Mesendoderm (in vitro differentiated cells): ENCODE measurements at regions not wholly inside any gene's neighbourhood (a gene's known extent, or its start where the extent isn't known, plus 50 kb on each side); places are given as distances from the start of the nearest gene placed in this dataset.

Source experiments
- DNase-seq: peaks from one replicate; pipeline ENCODE4 v3.0.0; 2013
- H2AK5ac ChIP-seq: 2 replicates; pipeline ENCODE4 v1.6.1; 2013; ENCODE audit warnings: low read length, inconsistent platforms
- H2BK120ac ChIP-seq: 2 replicates; pipeline ENCODE4 v1.6.1; 2013; ENCODE audit warnings: low read depth, mild to moderate bottlenecking, low read length, moderate library complexity, mixed read lengths
- H2BK15ac ChIP-seq: replicated peaks from 2 replicates; pipeline ENCODE4 v1.6.1; 2013; ENCODE audit warnings: low read depth, mild to moderate bottlenecking, moderate library complexity
- H2BK5ac ChIP-seq: 2 replicates; pipeline ENCODE4 v1.6.1; 2013; ENCODE audit warnings: low read length, inconsistent platforms
- H3K18ac ChIP-seq: 2 replicates; pipeline ENCODE4 v1.6.1; 2013; ENCODE audit warnings: mild to moderate bottlenecking, low read length, mixed read lengths
- H3K23ac ChIP-seq: one replicate; pipeline ENCODE4 v1.6.1; 2013; ENCODE audit warnings: low read length
- H3K27ac ChIP-seq: 2 replicates; pipeline ENCODE4 v1.5.1; 2013; ENCODE audit warnings: low read depth, mild to moderate bottlenecking, inconsistent platforms, low read length, moderate library complexity
- H3K27me3 ChIP-seq: 2 replicates; pipeline ENCODE4 v1.6.1; 2013; ENCODE audit warnings: low read length, control low read depth, mild to moderate bottlenecking, inconsistent platforms; ENCODE audit not compliant: insufficient read depth, poor library complexity
- H3K36me3 ChIP-seq: 2 replicates; pipeline ENCODE4 v1.6.1; 2013; ENCODE audit warnings: low read length, inconsistent platforms; ENCODE audit not compliant: control insufficient read depth, insufficient read depth
- H3K4ac ChIP-seq: one replicate; pipeline ENCODE4 v1.6.1; 2013; ENCODE audit warnings: low read depth, mild to moderate bottlenecking, low read length, moderate library complexity
- H3K4me1 ChIP-seq: 2 replicates; pipeline ENCODE4 v1.6.1; 2013; ENCODE audit warnings: low read depth, low read length, inconsistent platforms; ENCODE audit not compliant: control insufficient read depth
- H3K4me2 ChIP-seq: 2 replicates; pipeline ENCODE4 v1.6.1; 2013; ENCODE audit warnings: low read length
- H3K4me3 ChIP-seq: 2 replicates; pipeline ENCODE4 v1.5.1; 2013; ENCODE audit warnings: mild to moderate bottlenecking, low read length
- H3K56ac ChIP-seq: one replicate; pipeline ENCODE4 v1.6.1; 2013; ENCODE audit warnings: low read length
- H3K79me1 ChIP-seq: 2 replicates; pipeline ENCODE4 v1.6.1; 2013; ENCODE audit warnings: low read length, inconsistent platforms
- H3K79me2 ChIP-seq: 2 replicates; pipeline ENCODE4 v1.6.1; 2013; ENCODE audit warnings: mild to moderate bottlenecking, low read length; ENCODE audit not compliant: control insufficient read depth, insufficient read depth
- H3K9ac ChIP-seq: 2 replicates; pipeline ENCODE4 v1.6.1; 2013; ENCODE audit warnings: low read length, inconsistent platforms
- H4K5ac ChIP-seq: one replicate; pipeline ENCODE4 v1.6.1; 2013; ENCODE audit warnings: low read length
- H4K8ac ChIP-seq: one replicate; pipeline ENCODE4 v1.6.1; 2013; ENCODE audit warnings: low read depth, mild to moderate bottlenecking, control low read depth, low read length, moderate library complexity
- WGBS: extraction: QIAGEN DNeasy Blood & Tissue Kit; methylation state at CpG from one replicate; pipeline ENCODE4 v1.1.7; 2013; ENCODE audit warnings: low lambda C conversion rate, missing lambda C conversion rate; ENCODE audit not compliant: insufficient coverage; ENCODE audit errors: extremely low coverage; 5-methylcytosine and 5-hydroxymethylcytosine counted together

GRCh38 chr7:119664601-119665000 lies 608.4 kb upstream of the KCND2 start:
- Histone ChIP-seq H2BK15ac (no peak overlapping the region), H3K18ac (no peak overlapping the region), H3K4me2 (no peak overlapping the region), H3K23ac (no peak overlapping the region), H3K79me2 (no peaks in the 10 kb centered on the region), H2BK5ac (no peak overlapping the region), H3K9ac (no peak overlapping the region), H3K27ac (no peak overlapping the region), H3K4me3 (no peak overlapping the region), H3K56ac (no peak overlapping the region), H3K79me1 (no peaks in the 10 kb centered on the region), H3K4me1 (no peaks in the 10 kb centered on the region), H2BK120ac (no peak overlapping the region), H3K36me3 (no peaks in the 10 kb centered on the region), H2AK5ac (no peak overlapping the region), H3K27me3 (no peaks in the 10 kb centered on the region), H4K5ac (no peak overlapping the region), H4K8ac (no peak overlapping the region), H3K4ac (no peak overlapping the region)
- no CpG with 5 or more reads among the region's 1 CpG for WGBS
- DNase-seq, result peak; percentile 9

- Histone ChIP-seq H3K4me1 (no peaks in the 10 kb centered on the region), H3K27me3 (no peaks in the 10 kb centered on the region), H3K4me2 (no peak overlapping the region), H3K4ac (no peak overlapping the region), H3K18ac (no peak overlapping the region), H3K27ac (no peak overlapping the region), H2BK5ac (no peak overlapping the region), H3K36me3 (no peaks in the 10 kb centered on the region), H3K9ac (no peak overlapping the region), H3K79me2 (no peaks in the 10 kb centered on the region), H4K5ac (no peak overlapping the region), H2BK120ac (no peak overlapping the region), H2BK15ac (no peak overlapping the region), H3K4me3 (no peak overlapping the region), H3K79me1 (no peaks in the 10 kb centered on the region), H2AK5ac (no peak overlapping the region), H3K56ac (no peak overlapping the region), H3K23ac (no peak overlapping the region), H4K8ac (no peak overlapping the region)
- no peak for DNase-seq
Observed at GRCh38 chr7:119665796-119666195, 607.2 kb upstream of the KCND2 start.

GRCh38 chr7:119681336-119681735 lies 591.6 kb upstream of the KCND2 start:
- Histone ChIP-seq H2BK15ac (no peak overlapping the region), H3K56ac (no peak overlapping the region), H2AK5ac (no peak overlapping the region), H3K23ac (no peak overlapping the region), H3K79me1 (no peaks in the 10 kb centered on the region), H3K4me2 (no peak overlapping the region), H4K5ac (no peak overlapping the region), H3K27me3 (no peaks in the 10 kb centered on the region), H3K36me3 (no peaks in the 10 kb centered on the region), H3K4me3 (no peak overlapping the region), H3K9ac (no peak overlapping the region), H3K18ac (no peak overlapping the region), H3K4ac (no peak overlapping the region), H2BK120ac (no peak overlapping the region), H3K79me2 (no peaks in the 10 kb centered on the region), H4K8ac (no peak overlapping the region), H3K27ac (no peak overlapping the region), H2BK5ac (no peak overlapping the region), H3K4me1 (no peaks in the 10 kb centered on the region)
- WGBS, result no CpG with 5 or more reads among the region's 2 CpGs
- no peak for DNase-seq

- Histone ChIP-seq H4K8ac (no peak overlapping the region), H3K4me2 (no peak overlapping the region), H3K18ac (no peak overlapping the region)
Observed at GRCh38 chr7:119684763-119685162, 588.2 kb upstream of the KCND2 start.

GRCh38 chr7:119685906-119686305 lies 587.1 kb upstream of the KCND2 start:
- Histone ChIP-seq H2AK5ac (no peak overlapping the region), H3K18ac (no peak overlapping the region), H4K5ac (no peak overlapping the region), H2BK5ac (no peak overlapping the region), H3K23ac (no peak overlapping the region), H3K4ac (no peak overlapping the region), H3K4me2 (no peak overlapping the region), H3K79me2 (no peaks in the 10 kb centered on the region), H2BK120ac (no peak overlapping the region), H3K4me3 (no peak overlapping the region), H3K36me3 (no peaks in the 10 kb centered on the region), H2BK15ac (no peak overlapping the region), H3K4me1 (no peaks in the 10 kb centered on the region), H3K79me1 (no peaks in the 10 kb centered on the region), H3K27ac (no peak overlapping the region), H3K56ac (no peak overlapping the region), H3K27me3 (no peaks in the 10 kb centered on the region), H4K8ac (no peak overlapping the region), H3K9ac (no peak overlapping the region)
- DNase-seq, result no peak
- WGBS, result no CpG with 5 or more reads among the region's 2 CpGs

More at GRCh38 chr7:119684763-119685162, 588.2 kb upstream of the KCND2 start:
- Histone ChIP-seq H3K79me2 (no peaks in the 10 kb centered on the region), H2AK5ac (no peak overlapping the region), H2BK5ac (no peak overlapping the region), H4K5ac (no peak overlapping the region), H3K4ac (no peak overlapping the region), H2BK120ac (no peak overlapping the region), H3K27me3 (no peaks in the 10 kb centered on the region), H2BK15ac (no peak overlapping the region), H3K56ac (no peak overlapping the region), H3K4me1 (no peaks in the 10 kb centered on the region), H3K9ac (no peak overlapping the region), H3K79me1 (no peaks in the 10 kb centered on the region), H3K23ac (no peak overlapping the region), H3K36me3 (no peaks in the 10 kb centered on the region), H3K4me3 (no peak overlapping the region), H3K27ac (no peak overlapping the region)
- no peak for DNase-seq

GRCh38 chr7:119688831-119689230 lies 584.1 kb upstream of the KCND2 start:
- no peak overlapping the region for H3K23ac ChIP-seq
- H3K27ac ChIP-seq, result no peak overlapping the region
- no peak overlapping the region for H2AK5ac ChIP-seq
- no peak overlapping the region for H4K5ac ChIP-seq
- H3K79me2 ChIP-seq, result no peaks in the 10 kb centered on the region
- no peaks in the 10 kb centered on the region for H3K36me3 ChIP-seq
- no peak overlapping the region for H2BK15ac ChIP-seq
- H3K18ac ChIP-seq, result no peak overlapping the region
- no peak overlapping the region for H3K9ac ChIP-seq
- H4K8ac ChIP-seq, result no peak overlapping the region
- no peak overlapping the region for H3K4ac ChIP-seq
- H3K4me3 ChIP-seq, result no peak overlapping the region
- no peak overlapping the region for H2BK5ac ChIP-seq
- no peak overlapping the region for H2BK120ac ChIP-seq
- no CpG with 5 or more reads among the region's 2 CpGs for WGBS
- H3K79me1 ChIP-seq, result no peaks in the 10 kb centered on the region
- no peak overlapping the region for H3K4me2 ChIP-seq
- no peak overlapping the region for H3K56ac ChIP-seq
- DNase-seq, result no peak
- no peaks in the 10 kb centered on the region for H3K4me1 ChIP-seq
- H3K27me3 ChIP-seq, result no peaks in the 10 kb centered on the region
